OCI-LY7 (cell line): ENCODE measurements at regions not wholly inside any gene's neighbourhood (a gene's known extent, or its start where the extent isn't known, plus 50 kb on each side); places are given as distances from the start of the nearest gene placed in this dataset.

ENCODE experiments used
- BruUV-seq: library from RNA; stranded (reverse); fragments of 400-500 nt; replicated peaks from 2 replicates; lab custom pipeline; 2021; lab: Mats Ljungman, UMichigan
- CTCF ChIA-PET: fragments of 300-600 bp; sonication (Branson Sonifier 250); formaldehyde crosslinking; loops from one replicate; lab custom pipeline; 2022; ENCODE audit warnings: antibody characterized with exemption; ENCODE audit not compliant: unreplicated experiment; lab: Charles Lee
- POLR2A ChIA-PET: fragments of 300-600 bp; sonication (Branson Sonifier 250); formaldehyde crosslinking; loops from one replicate; lab custom pipeline; 2022; ENCODE audit warnings: antibody characterized with exemption; lab: Charles Lee
- DNase-seq: peaks from one replicate; pipeline ENCODE4 v3.0.0-alpha.2; 2015; ENCODE audit warnings: low spot score
- H2AFZ ChIP-seq: fragments of 200-600 bp; sonication (generic), shearing (Covaris generic); 2 replicates; pipeline ENCODE4 v1.6.1; 2014; ENCODE audit warnings: mild to moderate bottlenecking, antibody characterized with exemption, low read length, moderate library complexity
- H3K27ac ChIP-seq: fragments of 200-600 bp; sonication (generic); 2 replicates; pipeline ENCODE4 v1.5.1; 2014; ENCODE audit warnings: mixed run types, low read depth, mild to moderate bottlenecking, moderate library complexity, low read length, inconsistent platforms; ENCODE audit not compliant: poor library complexity, severe bottlenecking
- H3K36me3 ChIP-seq: fragments of 200-600 bp; sonication (generic); 2 replicates; pipeline ENCODE4 v1.6.1; 2014; ENCODE audit warnings: mild to moderate bottlenecking, antibody characterized with exemption, low read length, moderate library complexity, mixed read lengths; ENCODE audit not compliant: insufficient read depth
- H3K4me1 ChIP-seq: fragments of 200-600 bp; sonication (generic); 2 replicates; pipeline ENCODE4 v1.5.1; 2014; ENCODE audit warnings: mild to moderate bottlenecking, low read length; ENCODE audit not compliant: insufficient read depth, poor library complexity, severe bottlenecking
- H3K4me2 ChIP-seq: fragments of 200-600 bp; sonication (generic); 2 replicates; pipeline ENCODE4 v1.6.1; 2014; ENCODE audit warnings: mild to moderate bottlenecking, low read length
- H3K4me3 ChIP-seq: fragments of 200-600 bp; sonication (generic); 2 replicates; pipeline ENCODE4 v1.5.1; 2014; ENCODE audit warnings: mild to moderate bottlenecking, low read depth, low read length; ENCODE audit not compliant: poor library complexity, severe bottlenecking
- H3K79me2 ChIP-seq: fragments of 200-600 bp; sonication (generic); 2 replicates; pipeline ENCODE4 v1.6.1; 2016; ENCODE audit warnings: low read depth, mild to moderate bottlenecking, low read length, moderate library complexity, mixed read lengths; ENCODE audit not compliant: insufficient read depth
- H3K9me2 ChIP-seq: fragments of 200-600 bp; sonication (generic); 2 replicates; pipeline ENCODE4 v1.6.1; 2016; ENCODE audit warnings: mild to moderate bottlenecking, low read length, mixed read lengths; ENCODE audit not compliant: insufficient read depth
- H3K9me3 ChIP-seq: fragments of 200-600 bp; sonication (generic); 2 replicates; pipeline ENCODE4 v1.6.1; 2014; ENCODE audit warnings: mild to moderate bottlenecking, mixed run types, low read length, mixed read lengths
- H4K20me1 ChIP-seq: fragments of 200-600 bp; sonication (generic); 2 replicates; pipeline ENCODE4 v1.6.1; 2014; ENCODE audit warnings: mild to moderate bottlenecking, antibody characterized with exemption, low read length, moderate library complexity, mixed read lengths; ENCODE audit not compliant: insufficient read depth
- CTCF ChIP-seq: fragments of 200-600 bp; sonication (generic); conservative IDR thresholded peaks from 2 replicates; pipeline ENCODE4 v1.5.1; 2014; ENCODE audit warnings: mild to moderate bottlenecking, antibody characterized with exemption, low read length, moderate library complexity, mixed read lengths
- EZH2phosphoT487 ChIP-seq: fragments of 200-600 bp; sonication (generic); IDR thresholded peaks from 2 replicates; pipeline ENCODE4 v1.6.1; 2018; ENCODE audit warnings: low read depth, borderline replicate concordance, mild to moderate bottlenecking, mixed run types, antibody characterized with exemption, low read length, moderate library complexity, mixed read lengths
- intact Hi-C: fragments of 100-400 bp; cut with micrococcal nuclease; formaldehyde crosslinking; loops from one replicate; pipeline ENCODE4 v1.10.0; 2022; ENCODE audit not compliant: unreplicated experiment

DNA sequence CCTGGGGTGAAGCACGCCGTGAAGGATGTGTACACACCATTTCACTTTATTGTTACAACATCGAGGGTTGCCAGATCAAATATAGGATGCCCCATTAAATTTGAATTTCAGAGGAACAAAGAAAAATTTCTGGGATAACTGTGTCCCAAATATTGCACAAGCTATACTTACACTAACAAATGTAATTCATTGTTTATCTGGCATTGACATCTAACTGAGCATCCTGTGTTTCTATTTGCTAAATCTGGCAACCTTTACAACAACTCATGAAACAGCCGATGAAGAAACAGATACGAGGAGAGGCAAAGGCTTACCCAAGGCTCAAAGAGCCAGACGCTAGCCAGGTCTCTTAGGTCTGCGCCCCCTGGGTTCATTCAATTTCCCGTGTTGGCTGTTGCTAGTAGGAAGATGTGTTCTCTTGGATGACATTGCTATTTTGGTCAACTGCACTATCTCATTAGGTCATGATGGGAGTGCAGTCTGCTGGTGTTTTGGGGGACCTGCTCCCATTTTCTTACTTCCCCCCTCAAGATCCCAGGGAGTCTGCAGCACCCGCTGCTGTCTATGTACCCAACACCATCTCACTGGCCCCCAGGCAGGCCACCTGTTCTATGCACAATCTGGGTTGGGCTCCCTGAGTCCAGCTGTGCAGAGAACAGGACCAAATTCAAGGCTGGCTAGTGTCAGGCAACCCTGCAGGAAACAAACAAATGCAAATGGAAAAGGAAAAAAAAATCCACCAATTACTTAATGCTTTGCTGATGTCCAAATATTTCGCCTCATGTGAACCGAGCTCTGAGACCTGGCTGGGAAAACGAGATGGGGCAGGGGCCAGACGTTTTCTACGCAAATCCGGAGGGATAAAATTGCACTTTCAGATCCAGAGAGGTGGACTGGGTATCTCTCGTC is 560.9 kb downstream of the MIAT start:
- H3K9me3 ChIP-seq, result no peaks in the 10 kb centered on the region
- no TSS peak for BruUV-seq
- H2AFZ ChIP-seq, result no peak overlapping the region
- ChIA-PET CTCF (no interaction called here), POLR2A (no interaction called here)
- H3K36me3 ChIP-seq, result no peaks in the 10 kb centered on the region
- no peaks in the 10 kb centered on the region for H4K20me1 ChIP-seq
- H3K9me2 ChIP-seq, result no peaks in the 10 kb centered on the region
- no peak overlapping the region for H3K4me2 ChIP-seq
- H3K4me1 ChIP-seq, result no peaks in the 10 kb centered on the region
- no peak overlapping the region for H3K27ac ChIP-seq
- TF ChIP-seq EZH2phosphoT487 (no peak), CTCF (no peak)
- intact Hi-C loops, result no loop called here
- no peak for DNase-seq
- no peak overlapping the region for H3K4me3 ChIP-seq
- H3K79me2 ChIP-seq, result no peaks in the 10 kb centered on the region

DNA sequence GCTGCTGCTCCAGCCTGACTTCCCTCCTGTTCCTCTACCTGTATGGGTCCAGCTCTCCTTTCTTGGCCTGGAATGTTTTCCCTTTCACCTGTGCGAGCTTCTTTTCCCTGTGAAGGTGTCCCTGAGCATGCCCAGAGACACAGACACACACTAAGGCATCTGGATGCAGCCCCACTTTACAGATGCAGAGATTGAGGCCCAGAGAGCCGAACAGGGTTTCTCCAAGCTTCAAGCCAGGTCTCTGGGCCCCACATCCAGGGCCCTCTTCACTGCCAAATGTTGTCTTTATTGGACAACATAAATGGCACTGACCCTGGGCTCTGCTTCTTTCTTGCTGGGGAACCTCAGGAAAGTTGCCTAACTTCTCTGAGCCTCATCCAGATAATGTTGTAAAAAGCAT is 561.6 kb downstream of the MIAT start:
- no peak overlapping the region for H3K27ac ChIP-seq
- no peak overlapping the region for H3K4me3 ChIP-seq
- no peak overlapping the region for H2AFZ ChIP-seq
- intact Hi-C loops, result no loop called here
- CTCF ChIA-PET, result no interaction called here
- no peaks in the 10 kb centered on the region for H3K36me3 ChIP-seq
- no peaks in the 10 kb centered on the region for H4K20me1 ChIP-seq
- no peaks in the 10 kb centered on the region for H3K79me2 ChIP-seq
- H3K9me3 ChIP-seq, result no peaks in the 10 kb centered on the region
- no peak overlapping the region for H3K4me2 ChIP-seq
- POLR2A ChIA-PET, result no interaction called here
- no peaks in the 10 kb centered on the region for H3K9me2 ChIP-seq
- DNase-seq, result no peak
- H3K4me1 ChIP-seq, result no peaks in the 10 kb centered on the region
- no peak for TF ChIP-seq EZH2phosphoT487
- no TSS peak for BruUV-seq

GRCh38 chr22:27220339-27220738 is 563.0 kb downstream of the MIAT start:
- CTCF ChIA-PET, result no interaction called here
- POLR2A ChIA-PET, result no interaction called here
- TF ChIP-seq CTCF, result no peak
- TF ChIP-seq EZH2phosphoT487, result no peak
- no peak overlapping the region for H3K27ac ChIP-seq
- no peak overlapping the region for H2AFZ ChIP-seq
- intact Hi-C loops, result no loop called here
- H3K79me2 ChIP-seq, result no peaks in the 10 kb centered on the region
- no TSS peak for BruUV-seq
- no peaks in the 10 kb centered on the region for H3K9me3 ChIP-seq
- no peaks in the 10 kb centered on the region for H3K9me2 ChIP-seq
- DNase-seq, result no peak
- H3K36me3 ChIP-seq, result no peaks in the 10 kb centered on the region
- no peak overlapping the region for H3K4me2 ChIP-seq
- no peak overlapping the region for H3K4me3 ChIP-seq
- no peaks in the 10 kb centered on the region for H3K4me1 ChIP-seq
- H4K20me1 ChIP-seq, result no peaks in the 10 kb centered on the region
